ENCODE measurements at regions not wholly inside any gene's neighbourhood (a gene's known extent, or its start where the extent isn't known, plus 50 kb on each side); places are given as distances from the start of the nearest gene placed in this dataset.

- TF ChIP-seq GATA2 (IDR thresholded peaks at IDR 0.05; ENCODE audit: low read depth, low read length) (peak; percentile 25; the same call in 1 of the 2 replicates), GATA3 (IDR thresholded peaks at IDR 0.05; ENCODE audit: low read depth, low read length) (peak; percentile 51)
Measured at GRCh38 chr9:26313108-26313507, 579.5 kb downstream of the CAAP1 start.
